WERI-Rb-1 (cell line): ENCODE measurements at regions not wholly inside any gene's neighbourhood (a gene's known extent, or its start where the extent isn't known, plus 50 kb on each side); places are given as distances from the start of the nearest gene placed in this dataset.

ENCODE experiments used
- DNase-seq: peaks from one replicate; pipeline ENCODE4 v3.0.0-alpha.2; 2020
- H3K27ac ChIP-seq: fragments of 250-450 bp; sonication (Bioruptor Pico); 2 replicates; pipeline ENCODE4 v1.5.1; 2020; ENCODE audit warnings: mild to moderate bottlenecking, moderate library complexity
- H3K27me3 ChIP-seq: fragments of 250-450 bp; sonication (Bioruptor Pico); 2 replicates; pipeline ENCODE4 v1.5.1; 2021; ENCODE audit warnings: mild to moderate bottlenecking, low read depth, moderate library complexity; ENCODE audit not compliant: insufficient read depth, severe bottlenecking
- H3K36me3 ChIP-seq: fragments of 250-450 bp; sonication (Bioruptor Pico); 2 replicates; pipeline ENCODE4 v1.5.1; 2020; ENCODE audit warnings: mild to moderate bottlenecking, moderate library complexity
- H3K4me3 ChIP-seq: 2 replicates; pipeline ENCODE4 v1.5.1; 2011; ENCODE audit warnings: low read depth, mild to moderate bottlenecking, control low read depth, low read length
- H3K9me3 ChIP-seq: fragments of 250-450 bp; sonication (Bioruptor Pico); 2 replicates; pipeline ENCODE4 v1.5.1; 2021; ENCODE audit warnings: mild to moderate bottlenecking, moderate library complexity; ENCODE audit not compliant: severe bottlenecking
- TF ChIP-seq, protein P1 (sequence below): IDR thresholded peaks from 2 replicates; pipeline ENCODE4 v1.5.1; 2011; ENCODE audit warnings: low read depth, mild to moderate bottlenecking, control low read depth, inconsistent platforms, low read length

DNA sequence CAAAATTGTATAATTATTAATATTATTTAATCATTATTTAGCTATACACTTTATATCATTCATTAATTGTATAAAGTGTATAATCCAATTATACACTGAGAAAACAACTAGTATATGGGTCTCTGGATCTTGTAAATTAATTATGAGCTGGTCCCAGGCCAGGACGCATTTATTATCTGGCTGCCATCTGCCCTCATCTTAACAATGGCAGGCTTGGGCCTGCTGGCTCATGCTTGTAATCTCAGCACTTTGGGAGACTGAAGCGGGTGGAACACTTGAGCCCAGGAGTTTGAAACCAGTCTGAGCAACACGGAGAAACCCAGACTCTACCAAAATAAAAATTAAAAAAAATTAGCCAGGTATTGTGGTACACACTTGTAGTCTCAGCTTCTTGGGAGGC, 502.2 kb upstream of the NRXN1 start:
- no peak overlapping the region for H3K27ac ChIP-seq
- H3K4me3 ChIP-seq = no peak overlapping the region
- DNase-seq = no peak
- TF ChIP-seq, protein P1, sequence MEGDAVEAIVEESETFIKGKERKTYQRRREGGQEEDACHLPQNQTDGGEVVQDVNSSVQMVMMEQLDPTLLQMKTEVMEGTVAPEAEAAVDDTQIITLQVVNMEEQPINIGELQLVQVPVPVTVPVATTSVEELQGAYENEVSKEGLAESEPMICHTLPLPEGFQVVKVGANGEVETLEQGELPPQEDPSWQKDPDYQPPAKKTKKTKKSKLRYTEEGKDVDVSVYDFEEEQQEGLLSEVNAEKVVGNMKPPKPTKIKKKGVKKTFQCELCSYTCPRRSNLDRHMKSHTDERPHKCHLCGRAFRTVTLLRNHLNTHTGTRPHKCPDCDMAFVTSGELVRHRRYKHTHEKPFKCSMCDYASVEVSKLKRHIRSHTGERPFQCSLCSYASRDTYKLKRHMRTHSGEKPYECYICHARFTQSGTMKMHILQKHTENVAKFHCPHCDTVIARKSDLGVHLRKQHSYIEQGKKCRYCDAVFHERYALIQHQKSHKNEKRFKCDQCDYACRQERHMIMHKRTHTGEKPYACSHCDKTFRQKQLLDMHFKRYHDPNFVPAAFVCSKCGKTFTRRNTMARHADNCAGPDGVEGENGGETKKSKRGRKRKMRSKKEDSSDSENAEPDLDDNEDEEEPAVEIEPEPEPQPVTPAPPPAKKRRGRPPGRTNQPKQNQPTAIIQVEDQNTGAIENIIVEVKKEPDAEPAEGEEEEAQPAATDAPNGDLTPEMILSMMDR = no peak
- H3K36me3 ChIP-seq = no peaks in the 10 kb centered on the region
- peaks cover 3% of the 10 kb centered on the region for H3K9me3 ChIP-seq
- H3K27me3 ChIP-seq = no peaks in the 10 kb centered on the region

DNA sequence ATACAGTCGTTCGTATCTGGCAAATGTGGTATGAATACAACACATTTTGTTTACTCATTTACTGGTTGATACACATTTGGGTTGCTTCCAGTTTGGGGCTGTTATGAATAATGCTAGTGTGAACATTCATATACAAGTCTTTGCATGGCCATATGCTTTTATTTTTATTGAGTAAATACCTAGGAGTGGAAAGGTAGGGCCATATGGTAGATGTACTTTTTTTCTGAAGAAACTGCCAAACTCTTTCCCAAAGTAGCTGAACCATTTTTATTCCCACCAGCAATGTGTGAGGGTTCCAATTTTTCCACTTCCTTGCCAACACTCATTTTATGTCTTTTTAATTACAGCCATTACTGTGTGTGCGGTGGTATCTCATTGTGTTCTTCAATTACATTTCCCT, 496.2 kb upstream of the NRXN1 start:
- TF ChIP-seq, protein P1 = no peak
- H3K9me3 ChIP-seq = no peaks in the 10 kb centered on the region
- no peaks in the 10 kb centered on the region for H3K27me3 ChIP-seq
- no peak overlapping the region for H3K27ac ChIP-seq
- H3K4me3 ChIP-seq = no peak overlapping the region
- H3K36me3 ChIP-seq = no peaks in the 10 kb centered on the region
- DNase-seq = no peak

- TF ChIP-seq, protein P1 = no peak
- H3K9me3 ChIP-seq = no peaks in the 10 kb centered on the region
- H3K36me3 ChIP-seq = no peaks in the 10 kb centered on the region
- DNase-seq = no peak
- no peak overlapping the region for H3K27ac ChIP-seq
- H3K27me3 ChIP-seq = no peaks in the 10 kb centered on the region
- H3K4me3 ChIP-seq = no peak overlapping the region
Measured at GRCh38 chr2:51526766-51527165, 494.8 kb upstream of the NRXN1 start.

DNA sequence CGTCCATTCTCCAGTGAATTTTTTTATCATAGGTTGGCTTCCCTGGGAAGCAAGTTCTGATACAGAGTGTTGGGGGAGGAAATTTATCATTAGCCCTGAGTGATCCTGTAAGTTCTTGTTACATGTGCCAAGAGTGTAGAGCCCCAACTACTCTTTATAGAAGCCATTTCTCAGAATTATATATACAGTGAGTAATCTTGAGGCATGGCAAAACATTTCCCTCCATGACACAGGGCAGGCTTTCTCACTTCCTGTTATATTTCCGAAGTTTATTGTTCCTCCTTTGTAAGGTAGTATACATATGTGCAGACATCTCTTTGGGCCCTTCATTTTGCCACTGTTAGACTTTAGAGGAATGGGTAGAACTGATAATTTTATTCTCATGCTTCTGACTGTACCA, 484.7 kb upstream of the NRXN1 start:
- Histone ChIP-seq H3K4me3 (no peak overlapping the region), H3K27me3 (no peaks in the 10 kb centered on the region), H3K36me3 (no peaks in the 10 kb centered on the region), H3K27ac (no peak overlapping the region), H3K9me3 (no peaks in the 10 kb centered on the region)
- no peak for DNase-seq
- TF ChIP-seq, protein P1 = no peak

DNA sequence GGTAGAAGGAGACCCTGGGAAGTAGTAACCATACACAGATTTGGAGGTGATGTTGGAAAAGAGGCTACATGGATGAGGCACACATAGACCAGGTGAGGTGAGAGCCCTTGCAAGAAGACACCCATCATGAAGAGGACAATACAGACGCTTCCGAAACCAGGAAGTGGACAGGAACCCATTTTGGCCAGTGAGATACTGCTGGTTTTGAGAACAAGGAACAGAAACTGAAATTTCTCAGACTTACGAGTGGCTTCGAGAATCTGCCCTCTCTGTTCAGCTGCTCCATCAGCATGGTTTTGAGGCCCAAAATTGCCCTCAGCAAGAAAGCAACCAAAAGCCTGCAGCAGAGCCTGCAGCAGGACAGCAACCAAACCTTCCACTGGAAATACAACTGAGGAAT, 479.1 kb upstream of the NRXN1 start:
- DNase-seq = no peak
- Histone ChIP-seq H3K9me3 (no peaks in the 10 kb centered on the region), H3K27ac (no peak overlapping the region), H3K4me3 (no peak overlapping the region), H3K36me3 (no peaks in the 10 kb centered on the region), H3K27me3 (no peaks in the 10 kb centered on the region)
- TF ChIP-seq, protein P1 = no peak

DNA sequence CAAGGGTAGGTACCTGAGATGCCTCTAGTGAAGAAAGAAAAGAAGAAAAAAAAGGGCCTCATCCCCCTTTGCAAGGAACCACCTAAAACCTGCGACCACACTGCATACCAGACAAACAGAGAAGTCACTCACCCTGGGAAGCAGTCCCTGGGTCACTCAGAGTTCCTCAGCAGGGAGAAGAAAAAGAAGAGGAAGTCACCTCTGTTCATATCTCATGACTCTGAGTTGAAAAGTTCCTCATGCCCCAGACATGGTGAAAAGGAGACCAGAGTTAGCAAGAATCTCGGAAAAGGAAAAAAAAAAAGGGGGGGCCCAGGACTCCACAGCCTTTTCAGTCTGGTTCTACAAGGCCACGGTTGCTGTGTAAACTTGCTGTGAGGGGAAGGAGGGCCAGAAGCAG, 478.4 kb upstream of the NRXN1 start:
- no peak overlapping the region for H3K27ac ChIP-seq
- H3K27me3 ChIP-seq = no peaks in the 10 kb centered on the region
- TF ChIP-seq, protein P1 = no peak
- H3K9me3 ChIP-seq = no peaks in the 10 kb centered on the region
- DNase-seq = no peak
- no peaks in the 10 kb centered on the region for H3K36me3 ChIP-seq
- no peak overlapping the region for H3K4me3 ChIP-seq
